A172 (cell line): ENCODE measurements at regions not wholly inside any gene's neighbourhood (a gene's known extent, or its start where the extent isn't known, plus 50 kb on each side); places are given as distances from the start of the nearest gene placed in this dataset.
"Not testable (repeated sequence)": the region's sequence is repeated elsewhere in the genome, so short reads cannot be mapped to it uniquely, and the experiment has no call there.

Experiments used
- DNase-seq: peaks from one replicate; pipeline ENCODE4 v3.0.0-alpha.2; 2015; ENCODE audit warnings: low spot score

DNA sequence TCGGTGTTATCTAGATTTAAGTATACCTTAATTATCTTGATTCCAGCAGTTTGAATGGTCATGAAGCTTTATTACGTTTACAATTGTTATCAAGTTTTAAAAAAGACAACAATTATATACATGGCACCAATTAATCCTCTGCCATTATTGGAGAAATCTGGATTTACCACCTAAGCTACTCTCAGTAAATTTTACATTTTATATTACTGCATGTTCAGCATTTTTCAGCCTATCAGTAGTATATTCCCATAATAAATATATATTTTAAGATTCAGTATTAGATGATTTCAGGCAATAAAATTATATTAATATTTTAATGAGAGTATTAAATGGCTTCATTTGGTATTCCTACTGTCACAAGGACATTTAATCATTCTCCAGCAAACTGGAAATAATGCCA lies 264.5 kb upstream of the PRDM9 start:
- no peak for DNase-seq

DNA sequence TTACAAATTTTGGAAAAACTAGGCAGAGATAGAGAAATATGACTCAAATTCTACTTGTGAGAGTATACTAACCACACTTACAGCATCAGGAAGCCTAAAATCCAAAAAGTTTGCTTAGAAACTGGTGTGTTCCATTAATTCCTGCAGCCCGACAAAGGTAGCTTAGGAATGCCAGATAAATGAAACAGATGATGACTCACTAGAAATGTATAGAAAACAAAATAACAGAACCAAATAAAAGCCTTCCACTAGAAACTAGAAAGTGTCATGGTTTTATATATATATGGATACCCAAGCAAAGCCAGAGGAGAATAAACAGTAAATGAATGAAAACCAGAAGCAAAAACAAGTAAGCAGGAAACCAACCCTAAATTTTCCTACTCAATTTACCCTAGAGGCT lies 272.2 kb upstream of the PRDM9 start:
- DNase-seq = no peak

DNA sequence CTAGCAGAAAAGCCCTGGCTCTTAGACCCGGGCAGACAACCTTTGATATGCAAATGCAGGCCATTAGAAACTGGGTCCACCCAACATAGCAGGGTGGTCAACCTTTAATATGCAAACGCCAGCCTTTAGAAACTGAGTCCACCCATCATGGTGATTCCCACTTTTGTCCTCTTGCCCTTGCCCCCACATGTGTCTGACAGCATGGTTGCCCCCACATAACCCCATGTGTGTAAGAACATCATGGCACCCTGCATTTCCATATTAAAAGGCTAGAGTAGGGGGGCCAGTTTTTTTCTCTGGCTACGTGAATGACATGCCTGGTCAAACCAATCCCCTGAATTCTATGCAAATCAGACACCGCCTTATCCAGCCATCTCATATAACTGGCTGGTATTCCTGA lies 273.2 kb upstream of the PRDM9 start:
- no peak for DNase-seq

DNA sequence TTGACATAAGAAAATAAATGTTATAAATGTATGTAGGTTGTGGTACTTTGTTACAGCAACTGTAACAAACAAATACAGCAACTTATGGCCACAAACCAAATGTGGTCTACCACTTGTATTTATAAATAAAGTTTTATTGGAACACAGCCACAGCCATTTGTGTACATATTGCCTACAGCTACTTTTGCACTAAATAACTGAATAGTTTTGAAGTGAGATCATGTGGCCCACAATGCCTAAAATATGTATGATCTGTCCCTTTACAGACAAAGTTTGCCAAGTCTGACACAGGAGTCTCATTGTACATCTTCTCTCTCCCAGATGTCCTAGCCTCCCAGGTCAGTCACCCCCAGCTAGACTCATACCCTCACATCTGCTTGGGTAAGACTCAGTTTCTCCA lies 283.6 kb upstream of the PRDM9 start:
- peak; percentile 32 for DNase-seq

DNA sequence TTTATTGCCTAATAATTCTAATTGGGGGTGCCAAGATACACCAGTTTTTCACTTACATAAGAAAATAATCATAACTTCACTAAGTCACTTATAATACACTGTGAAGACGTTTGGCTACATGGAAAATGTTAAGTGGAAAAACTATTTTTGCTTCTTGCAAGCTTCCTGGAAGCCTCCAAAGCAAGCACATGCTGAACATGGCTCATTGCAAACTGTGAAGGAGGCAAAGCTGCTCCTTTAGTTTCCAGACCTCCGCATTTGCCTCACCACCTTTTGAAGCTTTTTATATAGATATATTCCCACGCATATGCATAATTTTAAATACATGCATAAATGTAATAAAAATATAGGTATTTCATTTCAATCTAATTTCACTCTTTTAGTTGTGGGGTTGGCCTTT lies 285.6 kb upstream of the PRDM9 start:
- no peak for DNase-seq

DNA sequence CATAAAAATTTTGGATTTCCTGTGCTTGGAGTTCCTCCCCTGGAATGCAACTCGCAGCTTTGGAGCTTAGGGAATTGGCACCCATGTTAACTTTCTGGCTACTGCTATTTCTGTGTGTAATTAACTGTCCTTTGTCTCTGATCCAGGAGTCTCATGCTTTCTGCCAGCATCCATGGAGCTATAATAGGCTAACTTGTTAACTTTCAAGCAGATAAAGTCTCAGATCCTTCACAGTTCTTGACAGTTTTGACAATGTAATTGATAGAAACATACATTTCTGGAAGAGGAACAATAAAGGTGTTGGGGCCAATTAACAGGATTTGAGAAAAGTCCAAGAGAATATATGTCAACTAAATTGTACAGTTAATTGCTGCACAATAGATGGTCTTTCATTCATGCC lies 290.2 kb upstream of the PRDM9 start:
- DNase-seq = no peak

DNA sequence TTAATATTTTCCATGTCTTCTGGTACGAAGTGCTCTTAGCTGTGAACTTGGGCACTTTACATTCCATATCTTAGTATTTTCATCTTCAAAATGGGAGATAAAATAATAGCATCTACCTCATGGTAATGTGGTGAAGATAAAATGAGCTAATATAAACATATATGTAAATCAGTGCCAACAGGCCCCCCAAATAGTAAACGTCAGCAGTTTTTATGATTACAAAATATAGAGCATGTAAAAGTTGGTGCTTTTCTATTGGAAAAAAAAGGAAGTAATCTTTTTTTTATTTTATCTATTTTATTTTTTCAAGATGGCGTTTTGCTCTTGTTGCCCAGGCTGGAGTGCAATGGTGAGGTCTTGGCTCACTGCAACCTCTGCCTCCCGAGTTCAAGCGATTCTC lies 291.1 kb upstream of the PRDM9 start:
- no peak for DNase-seq

DNA sequence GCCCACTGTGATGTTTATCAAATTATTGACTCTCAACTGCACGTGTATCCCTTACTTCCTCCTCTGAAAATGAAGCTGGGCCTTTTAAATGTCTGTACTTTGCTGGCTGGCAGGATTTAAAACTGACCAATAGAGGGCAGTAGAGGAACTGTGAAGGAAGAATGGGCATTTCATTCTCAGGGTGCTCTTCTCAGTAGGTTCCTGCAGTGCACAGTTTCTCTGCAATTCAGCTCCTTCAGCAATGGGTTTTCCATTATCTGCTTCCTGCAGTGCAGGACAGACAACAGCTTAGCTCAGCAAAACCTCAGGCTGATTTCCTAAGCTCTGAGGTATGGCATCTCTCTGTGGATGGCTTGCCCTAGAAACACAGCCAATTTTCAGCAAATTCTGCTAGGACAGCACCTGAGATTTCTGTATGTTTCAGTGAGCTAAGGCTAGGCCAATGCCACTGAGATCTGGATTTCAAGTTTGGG lies 298.4 kb upstream of the PRDM9 start:
- DNase-seq = peak; percentile 62

DNA sequence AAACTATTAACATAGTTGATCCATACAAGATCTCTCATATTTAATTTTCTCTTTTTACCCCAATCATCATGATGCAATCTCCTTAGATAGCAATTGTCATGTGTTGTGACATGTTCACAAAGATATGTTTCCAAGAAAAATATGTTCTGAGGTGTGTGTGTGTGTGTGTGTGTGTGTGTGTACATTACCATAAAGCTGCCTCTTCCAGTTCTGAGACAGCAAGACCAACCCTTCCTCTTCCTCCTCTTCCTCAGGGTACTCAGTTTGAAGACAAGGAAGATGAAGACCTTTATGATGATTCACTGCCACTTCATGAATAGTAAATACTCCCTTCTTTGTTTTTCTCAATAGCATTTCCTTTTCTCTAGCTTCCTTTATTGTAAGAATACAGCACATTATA lies 303.3 kb upstream of the PRDM9 start:
- DNase-seq = no peak

DNA sequence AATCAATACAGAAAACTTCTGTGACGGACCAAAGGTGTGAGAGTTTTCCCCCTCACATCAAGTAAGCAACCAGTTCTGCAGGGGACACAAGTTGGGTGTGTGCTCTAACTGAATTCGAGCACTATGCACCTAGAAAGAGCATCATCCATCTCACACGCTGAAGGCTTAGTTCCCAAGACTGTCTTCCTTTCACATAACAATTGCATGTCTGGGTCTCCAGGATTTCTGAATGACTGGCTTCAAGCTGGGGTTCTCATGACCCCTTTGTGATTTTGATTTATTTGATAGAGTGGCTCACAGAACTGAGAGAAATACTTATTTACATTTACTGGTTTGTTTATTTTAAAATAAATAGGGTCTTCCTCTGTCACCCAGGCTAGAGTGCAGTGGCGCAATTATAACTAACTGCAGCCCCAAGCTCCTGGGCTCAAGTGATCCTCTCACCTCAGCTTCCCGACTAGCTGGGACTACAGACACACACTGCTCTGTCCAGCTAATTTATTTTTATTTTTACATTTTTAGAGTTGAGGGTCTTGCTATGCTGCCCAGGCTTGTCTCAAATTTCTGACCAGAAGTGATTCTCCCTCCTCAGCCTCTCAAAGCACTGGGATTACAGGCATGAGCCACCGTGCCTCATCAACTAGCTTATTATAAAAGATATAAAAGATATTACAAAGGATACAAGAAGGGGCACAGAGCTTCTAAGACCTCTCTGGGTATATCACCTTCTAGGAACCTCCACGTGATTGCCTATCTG lies 316.7 kb upstream of the CDH12 start:
- DNase-seq = no peak

DNA sequence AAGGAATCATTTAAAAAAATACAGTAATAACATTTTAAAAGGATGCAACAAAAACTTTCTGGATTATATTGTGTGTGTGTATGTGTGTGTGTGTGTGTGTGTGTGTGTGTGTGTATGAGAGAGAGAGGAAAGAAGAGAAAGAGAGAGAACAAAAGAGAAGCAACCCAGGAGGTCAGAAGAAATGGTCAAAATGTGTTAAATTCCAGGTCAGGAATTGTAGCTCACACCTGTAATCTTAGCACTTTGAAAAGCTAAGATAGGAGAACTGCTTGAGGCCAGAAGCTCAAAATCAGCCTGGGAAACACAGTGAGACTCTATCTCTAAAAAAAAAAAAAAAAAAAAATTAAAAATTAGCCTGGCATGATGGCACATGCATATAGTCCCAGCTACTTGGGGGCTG lies 311.8 kb upstream of the CDH12 start:
- no peak for DNase-seq

DNA sequence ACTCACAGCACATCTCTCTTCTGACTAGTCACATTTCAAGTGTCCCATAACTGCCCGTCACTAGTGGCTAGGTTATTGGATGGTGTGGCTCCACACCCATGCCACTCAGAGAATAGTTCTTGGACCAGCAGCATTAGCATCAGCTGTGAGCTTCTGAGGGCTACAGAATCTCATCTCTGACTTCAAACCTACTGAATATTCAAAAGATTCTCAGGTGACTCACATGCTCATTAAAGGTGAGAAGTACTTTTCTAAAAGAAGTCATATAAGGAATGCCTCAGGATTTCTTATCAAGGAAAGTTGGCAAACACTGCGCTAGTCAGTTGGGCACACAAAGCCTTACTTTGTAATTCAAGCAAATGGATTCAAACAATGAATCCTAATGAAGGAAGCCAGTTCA lies 305.0 kb upstream of the CDH12 start:
- no peak for DNase-seq

DNA sequence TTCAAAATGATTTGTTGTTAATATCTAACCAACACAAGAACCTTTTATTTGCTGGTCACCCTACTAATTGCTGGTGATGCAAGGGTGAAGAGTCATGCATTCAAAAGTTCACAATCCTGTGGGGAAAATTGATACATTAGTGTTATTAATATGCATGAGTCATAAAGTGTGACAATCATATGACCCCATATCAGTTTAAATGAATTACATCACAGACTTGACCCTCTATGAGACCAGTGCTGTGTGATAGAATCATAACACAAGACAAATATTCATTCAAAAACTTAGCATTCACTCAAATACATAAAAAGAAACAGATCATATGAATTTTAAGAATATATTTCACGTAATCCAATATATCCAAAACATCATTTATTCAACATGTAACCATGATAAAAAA lies 304.6 kb upstream of the CDH12 start:
- no peak for DNase-seq

DNA sequence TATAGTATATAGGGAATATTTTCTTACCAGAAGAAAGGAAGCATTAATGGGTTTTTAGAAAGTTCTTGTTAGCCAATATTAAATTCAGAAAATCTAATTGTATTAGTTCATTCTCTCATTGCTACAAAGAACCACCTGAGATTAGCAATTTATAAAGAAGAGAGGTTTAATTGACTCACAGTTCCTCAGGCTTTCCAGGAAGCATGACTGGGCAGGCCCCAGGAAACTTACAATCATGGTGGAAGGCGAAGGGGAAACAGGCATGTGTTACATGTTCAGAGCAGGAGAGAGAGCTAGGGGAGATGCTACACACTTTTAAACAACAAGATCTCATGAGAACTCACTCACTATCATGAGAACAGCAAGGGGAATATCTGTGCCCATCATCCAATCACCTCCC lies 304.0 kb upstream of the CDH12 start:
- no peak for DNase-seq

DNA sequence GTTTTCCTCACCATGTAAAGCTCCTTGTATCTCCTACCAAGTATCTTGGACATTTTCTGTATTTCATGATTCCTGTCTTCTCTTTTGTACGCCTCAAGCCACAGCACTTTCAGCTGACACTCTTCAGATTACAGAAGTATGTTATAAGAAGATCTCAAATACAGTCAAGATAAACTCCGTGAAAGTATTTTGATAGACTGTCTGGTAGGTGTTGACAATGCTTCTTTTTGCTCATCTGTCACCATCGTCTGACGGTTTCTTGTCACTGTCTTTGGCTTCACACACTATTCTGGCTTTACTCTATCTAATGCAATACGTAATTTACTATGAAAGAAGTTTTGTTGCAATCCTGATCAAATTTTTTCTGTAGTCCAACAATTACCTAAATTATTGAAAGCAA lies 294.5 kb upstream of the CDH12 start:
- DNase-seq = no peak

DNA sequence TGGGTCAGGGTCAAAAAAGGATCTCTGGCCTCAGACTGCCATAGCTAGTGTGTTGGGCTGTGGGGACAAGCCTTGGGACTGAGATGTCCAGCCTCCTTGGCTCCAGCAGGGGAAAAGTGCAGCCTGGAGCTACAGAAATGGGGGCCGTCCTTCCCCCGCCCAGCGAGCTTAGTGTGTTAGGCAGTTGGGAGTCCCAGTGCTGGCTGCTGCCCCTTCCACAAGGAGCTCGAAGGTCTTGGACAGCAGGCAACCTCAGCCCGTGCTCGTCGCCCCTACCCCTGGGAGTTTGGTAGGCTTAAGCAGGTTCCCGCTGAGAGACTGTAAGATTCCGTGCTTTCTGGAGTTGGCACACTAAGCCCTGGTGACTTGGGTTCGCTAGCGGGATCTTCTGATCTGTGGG lies 293.0 kb upstream of the CDH12 start:
- no peak for DNase-seq

DNA sequence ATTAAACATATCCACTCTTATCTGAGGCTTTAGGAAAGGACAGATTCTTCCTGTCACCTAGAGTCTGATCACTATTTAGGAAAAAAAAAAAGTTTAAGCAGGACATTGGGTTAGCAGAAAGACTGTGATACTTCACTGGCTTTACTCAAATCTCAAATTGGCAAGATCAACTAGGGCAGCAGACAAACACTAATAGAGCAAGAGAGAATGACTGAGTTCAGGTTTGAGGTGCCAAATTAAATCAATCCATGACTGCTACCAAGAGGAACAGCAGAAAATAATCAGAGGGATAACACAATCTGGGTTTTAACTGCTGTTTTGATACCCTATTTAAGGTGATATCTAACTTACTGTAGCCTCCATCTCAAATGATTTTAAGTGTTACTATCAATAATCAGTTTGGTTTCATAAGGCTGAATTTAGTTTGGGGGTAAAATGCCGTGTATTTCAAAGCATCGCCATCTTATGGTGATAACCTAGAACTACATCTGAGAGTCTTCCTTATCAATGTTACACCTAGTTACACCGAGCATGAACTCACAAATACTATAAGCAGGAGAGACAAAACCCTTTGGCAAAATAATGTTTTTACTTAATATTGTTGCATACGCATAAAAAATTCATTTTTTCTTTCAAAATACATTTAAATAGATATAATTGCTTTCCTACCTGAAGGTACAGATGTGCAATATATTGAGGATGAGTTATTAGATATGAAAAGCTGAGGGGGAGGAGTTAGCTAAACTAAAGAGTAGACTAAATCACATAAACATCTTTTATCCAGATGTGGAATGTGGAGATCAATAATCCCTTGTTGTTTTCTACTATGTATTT lies 286.4 kb upstream of the CDH12 start:
- DNase-seq = peak; percentile 13

DNA sequence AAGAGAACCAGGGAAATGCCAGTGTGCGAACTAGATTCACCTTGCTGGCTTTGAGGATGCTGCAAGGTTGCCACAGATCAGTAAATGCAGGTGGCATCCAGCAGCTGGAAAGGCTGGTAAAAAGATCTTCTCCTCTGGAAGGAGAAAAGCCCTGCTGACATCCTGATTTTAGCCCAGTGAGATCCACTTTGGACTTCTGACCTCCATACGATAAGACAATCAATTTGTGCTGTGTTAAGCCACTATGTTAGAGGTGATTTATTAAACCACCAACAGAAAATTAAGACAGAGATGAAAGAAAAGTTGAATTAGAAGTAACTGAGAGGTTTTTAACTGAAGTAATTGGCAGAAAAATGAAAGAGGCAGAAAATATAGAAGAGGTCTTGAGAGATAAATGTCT lies 283.8 kb upstream of the CDH12 start:
- no peak for DNase-seq

DNA sequence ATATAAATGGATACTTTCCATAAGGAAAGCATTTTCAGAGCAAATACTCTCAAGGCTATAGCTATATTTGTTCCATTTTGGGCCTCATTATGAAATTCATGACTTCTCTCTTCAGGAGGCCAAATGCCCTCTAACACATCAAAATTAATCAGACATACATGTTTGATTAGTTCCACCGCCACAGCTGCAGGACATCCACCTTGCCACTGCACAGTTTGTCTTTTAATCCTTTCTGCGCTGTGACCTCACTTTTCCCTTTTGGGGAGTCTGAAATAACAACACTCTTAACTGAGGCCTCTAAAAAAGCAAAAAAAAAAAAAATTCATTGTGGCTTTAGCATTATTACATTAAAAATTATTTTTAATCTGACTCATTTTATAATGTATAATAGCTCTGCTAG lies 279.1 kb upstream of the CDH12 start:
- DNase-seq = no peak

DNA sequence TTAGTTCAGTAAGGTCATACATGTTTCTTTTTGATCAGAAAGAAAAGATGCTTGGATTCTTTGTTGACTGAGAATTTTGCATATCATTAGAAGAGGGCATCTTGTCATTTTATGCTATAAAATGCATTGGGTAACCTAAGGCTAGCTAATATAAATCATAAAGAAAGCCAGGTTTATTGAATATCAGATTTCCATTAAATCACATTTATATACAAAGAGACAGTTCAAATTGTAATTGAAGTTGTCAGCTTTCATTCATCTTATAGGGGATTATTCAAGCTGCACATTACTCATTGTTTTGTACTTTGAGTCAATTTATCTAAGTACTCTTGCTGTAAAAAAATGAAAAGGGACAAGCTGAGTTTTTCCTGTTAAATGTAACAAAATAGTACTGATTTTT lies 259.1 kb upstream of the CDH12 start:
- no peak for DNase-seq

DNA sequence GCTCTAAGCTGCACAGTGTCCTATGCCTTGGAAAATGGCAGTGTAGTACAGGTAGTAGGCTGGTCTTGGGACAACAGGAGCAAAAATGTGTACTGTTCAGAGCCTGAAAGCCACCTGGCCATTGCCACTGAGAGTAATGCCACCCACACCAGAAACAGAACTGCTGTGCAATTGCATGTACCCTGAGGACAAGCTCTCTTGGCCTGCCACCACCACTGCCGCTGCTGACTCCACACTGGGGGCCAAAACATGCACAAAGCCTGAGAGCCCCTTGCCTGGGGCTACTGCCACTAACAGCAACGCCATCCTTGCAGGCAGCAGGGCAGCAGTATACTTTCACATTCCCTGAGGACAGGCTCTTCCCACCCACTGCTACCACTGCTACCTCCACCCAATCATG lies 251.9 kb upstream of the CDH12 start:
- no peak for DNase-seq

DNA sequence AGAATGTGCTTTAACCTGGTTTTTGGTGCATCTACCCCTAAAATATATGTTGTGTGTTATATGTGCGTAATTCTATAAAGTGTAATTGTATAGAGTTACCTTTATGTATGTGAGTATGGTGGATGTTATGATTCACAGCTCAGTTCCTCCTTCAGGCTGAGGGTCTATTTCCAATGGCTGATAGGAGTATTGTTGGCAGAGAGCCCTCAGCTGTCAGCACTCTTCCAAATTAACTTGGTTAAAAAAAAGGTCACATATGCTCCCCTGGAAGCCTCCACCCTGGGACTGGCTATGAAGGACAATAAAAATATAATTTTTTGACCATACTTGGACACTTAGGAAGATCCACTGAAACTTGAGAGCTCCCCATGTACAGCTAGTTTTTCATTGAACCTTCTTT lies 250.4 kb upstream of the CDH12 start:
- no peak for DNase-seq

DNA sequence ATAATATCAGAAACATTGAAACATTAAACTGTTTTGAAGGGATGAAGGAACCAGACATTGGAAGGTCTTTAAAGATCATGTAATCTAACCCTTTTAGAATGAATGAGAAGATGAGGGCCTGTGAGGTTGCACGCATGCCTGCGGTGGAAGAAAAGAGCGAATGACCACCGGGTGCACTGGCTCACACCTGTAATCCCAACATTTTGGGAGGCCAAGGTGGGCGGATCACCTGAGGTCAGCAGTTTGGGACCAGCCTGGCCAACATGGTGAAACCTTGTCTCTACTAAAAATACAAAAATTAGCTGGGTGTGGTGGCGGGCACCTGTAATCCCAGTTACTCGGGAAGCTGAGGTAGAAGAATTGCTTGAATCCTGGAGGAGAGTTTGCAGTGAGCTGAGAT lies 242.3 kb upstream of the CDH12 start:
- not testable (repeated sequence) for DNase-seq
